ENCODE measurements at regions not wholly inside any gene's neighbourhood (a gene's known extent, or its start where the extent isn't known, plus 50 kb on each side); places are given as distances from the start of the nearest gene placed in this dataset.

GRCh38 chr7:21028599-21028998 lies 241.9 kb upstream of the SP8 start:
- TF ChIP-seq POLR2A (IDR thresholded peaks at IDR 0.05; ENCODE audit: low read depth, low read length), result no peak
- no peak for TF ChIP-seq TAF1 (IDR thresholded peaks at IDR 0.05; ENCODE audit: borderline replicate concordance, low read depth, low read length)
